ENCODE measurements at regions not wholly inside any gene's neighbourhood (a gene's known extent, or its start where the extent isn't known, plus 50 kb on each side); places are given as distances from the start of the nearest gene placed in this dataset.

DNA sequence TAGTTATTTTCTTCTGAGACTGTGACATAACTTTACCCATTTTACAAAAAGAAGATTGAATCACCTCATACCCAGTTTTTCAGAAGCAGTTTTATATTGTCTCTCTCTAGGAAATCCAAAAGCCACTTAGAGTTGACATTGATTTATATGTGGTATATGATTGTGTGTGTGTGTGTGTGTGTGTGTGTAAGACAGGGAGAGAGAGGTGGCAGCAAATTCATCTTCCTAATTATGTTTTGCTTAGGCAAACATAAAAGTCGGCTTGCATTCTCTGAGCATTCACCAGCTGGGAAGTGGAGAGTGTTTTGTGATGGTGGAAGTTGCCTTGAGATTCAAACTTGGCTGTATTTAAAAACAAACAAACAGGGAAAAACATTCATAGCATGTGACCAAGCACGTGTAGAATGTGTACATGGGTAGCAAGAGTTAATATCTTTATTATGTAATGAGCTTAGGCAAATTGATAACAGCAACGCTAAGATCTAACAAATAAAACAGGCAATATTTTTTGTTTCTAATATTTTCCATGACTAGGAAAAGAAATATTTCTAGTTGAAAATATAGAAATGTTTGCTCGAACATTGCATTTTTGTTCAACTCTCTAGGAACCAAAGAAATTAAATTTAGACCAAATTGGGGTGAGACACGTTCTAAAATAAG lies 64.4 kb upstream of the IGF1R start:
- TF ChIP-seq NR1H2 (CRISPR knock-in tag; IDR thresholded peaks at IDR 0.05): no peak
- TF ChIP-seq, protein P1, sequence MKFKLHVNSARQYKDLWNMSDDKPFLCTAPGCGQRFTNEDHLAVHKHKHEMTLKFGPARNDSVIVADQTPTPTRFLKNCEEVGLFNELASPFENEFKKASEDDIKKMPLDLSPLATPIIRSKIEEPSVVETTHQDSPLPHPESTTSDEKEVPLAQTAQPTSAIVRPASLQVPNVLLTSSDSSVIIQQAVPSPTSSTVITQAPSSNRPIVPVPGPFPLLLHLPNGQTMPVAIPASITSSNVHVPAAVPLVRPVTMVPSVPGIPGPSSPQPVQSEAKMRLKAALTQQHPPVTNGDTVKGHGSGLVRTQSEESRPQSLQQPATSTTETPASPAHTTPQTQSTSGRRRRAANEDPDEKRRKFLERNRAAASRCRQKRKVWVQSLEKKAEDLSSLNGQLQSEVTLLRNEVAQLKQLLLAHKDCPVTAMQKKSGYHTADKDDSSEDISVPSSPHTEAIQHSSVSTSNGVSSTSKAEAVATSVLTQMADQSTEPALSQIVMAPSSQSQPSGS (CRISPR knock-in tag; IDR thresholded peaks at IDR 0.05; ENCODE audit: borderline replicate concordance, low read depth): no peak
- no peak for TF ChIP-seq ATF1 (CRISPR knock-in tag; IDR thresholded peaks at IDR 0.05)
- TF ChIP-seq, protein P2, sequence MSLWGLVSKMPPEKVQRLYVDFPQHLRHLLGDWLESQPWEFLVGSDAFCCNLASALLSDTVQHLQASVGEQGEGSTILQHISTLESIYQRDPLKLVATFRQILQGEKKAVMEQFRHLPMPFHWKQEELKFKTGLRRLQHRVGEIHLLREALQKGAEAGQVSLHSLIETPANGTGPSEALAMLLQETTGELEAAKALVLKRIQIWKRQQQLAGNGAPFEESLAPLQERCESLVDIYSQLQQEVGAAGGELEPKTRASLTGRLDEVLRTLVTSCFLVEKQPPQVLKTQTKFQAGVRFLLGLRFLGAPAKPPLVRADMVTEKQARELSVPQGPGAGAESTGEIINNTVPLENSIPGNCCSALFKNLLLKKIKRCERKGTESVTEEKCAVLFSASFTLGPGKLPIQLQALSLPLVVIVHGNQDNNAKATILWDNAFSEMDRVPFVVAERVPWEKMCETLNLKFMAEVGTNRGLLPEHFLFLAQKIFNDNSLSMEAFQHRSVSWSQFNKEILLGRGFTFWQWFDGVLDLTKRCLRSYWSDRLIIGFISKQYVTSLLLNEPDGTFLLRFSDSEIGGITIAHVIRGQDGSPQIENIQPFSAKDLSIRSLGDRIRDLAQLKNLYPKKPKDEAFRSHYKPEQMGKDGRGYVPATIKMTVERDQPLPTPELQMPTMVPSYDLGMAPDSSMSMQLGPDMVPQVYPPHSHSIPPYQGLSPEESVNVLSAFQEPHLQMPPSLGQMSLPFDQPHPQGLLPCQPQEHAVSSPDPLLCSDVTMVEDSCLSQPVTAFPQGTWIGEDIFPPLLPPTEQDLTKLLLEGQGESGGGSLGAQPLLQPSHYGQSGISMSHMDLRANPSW (CRISPR knock-in tag; conservative IDR thresholded peaks at IDR 0.05; ENCODE audit: low read depth): no peak
- TF ChIP-seq, protein P3, sequence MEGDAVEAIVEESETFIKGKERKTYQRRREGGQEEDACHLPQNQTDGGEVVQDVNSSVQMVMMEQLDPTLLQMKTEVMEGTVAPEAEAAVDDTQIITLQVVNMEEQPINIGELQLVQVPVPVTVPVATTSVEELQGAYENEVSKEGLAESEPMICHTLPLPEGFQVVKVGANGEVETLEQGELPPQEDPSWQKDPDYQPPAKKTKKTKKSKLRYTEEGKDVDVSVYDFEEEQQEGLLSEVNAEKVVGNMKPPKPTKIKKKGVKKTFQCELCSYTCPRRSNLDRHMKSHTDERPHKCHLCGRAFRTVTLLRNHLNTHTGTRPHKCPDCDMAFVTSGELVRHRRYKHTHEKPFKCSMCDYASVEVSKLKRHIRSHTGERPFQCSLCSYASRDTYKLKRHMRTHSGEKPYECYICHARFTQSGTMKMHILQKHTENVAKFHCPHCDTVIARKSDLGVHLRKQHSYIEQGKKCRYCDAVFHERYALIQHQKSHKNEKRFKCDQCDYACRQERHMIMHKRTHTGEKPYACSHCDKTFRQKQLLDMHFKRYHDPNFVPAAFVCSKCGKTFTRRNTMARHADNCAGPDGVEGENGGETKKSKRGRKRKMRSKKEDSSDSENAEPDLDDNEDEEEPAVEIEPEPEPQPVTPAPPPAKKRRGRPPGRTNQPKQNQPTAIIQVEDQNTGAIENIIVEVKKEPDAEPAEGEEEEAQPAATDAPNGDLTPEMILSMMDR (IDR thresholded peaks at IDR 0.05): no peak
- TF ChIP-seq ZBTB21 (CRISPR knock-in tag; IDR thresholded peaks at IDR 0.05; ENCODE audit: borderline replicate concordance): no peak
- TF ChIP-seq, protein P4, sequence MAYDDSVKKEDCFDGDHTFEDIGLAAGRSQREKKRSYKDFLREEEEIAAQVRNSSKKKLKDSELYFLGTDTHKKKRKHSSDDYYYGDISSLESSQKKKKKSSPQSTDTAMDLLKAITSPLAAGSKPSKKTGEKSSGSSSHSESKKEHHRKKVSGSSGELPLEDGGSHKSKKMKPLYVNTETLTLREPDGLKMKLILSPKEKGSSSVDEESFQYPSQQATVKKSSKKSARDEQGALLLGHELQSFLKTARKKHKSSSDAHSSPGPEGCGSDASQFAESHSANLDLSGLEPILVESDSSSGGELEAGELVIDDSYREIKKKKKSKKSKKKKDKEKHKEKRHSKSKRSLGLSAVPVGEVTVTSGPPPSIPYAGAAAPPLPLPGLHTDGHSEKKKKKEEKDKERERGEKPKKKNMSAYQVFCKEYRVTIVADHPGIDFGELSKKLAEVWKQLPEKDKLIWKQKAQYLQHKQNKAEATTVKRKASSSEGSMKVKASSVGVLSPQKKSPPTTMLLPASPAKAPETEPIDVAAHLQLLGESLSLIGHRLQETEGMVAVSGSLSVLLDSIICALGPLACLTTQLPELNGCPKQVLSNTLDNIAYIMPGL (CRISPR knock-in tag; IDR thresholded peaks at IDR 0.05): no peak

All from WTC11 (cell line).